HG03469 (cell line): ENCODE measurements at regions not wholly inside any gene's neighbourhood (a gene's known extent, or its start where the extent isn't known, plus 50 kb on each side); places are given as distances from the start of the nearest gene placed in this dataset.

Source experiments
- ATAC-seq: cut with Tn5 transposase; IDR thresholded peaks from one replicate; pipeline ENCODE4 v1.9.1; 2021; ENCODE audit warnings: mild to moderate bottlenecking, moderate library complexity, moderate number of reproducible peaks; ENCODE audit not compliant: unreplicated experiment

DNA sequence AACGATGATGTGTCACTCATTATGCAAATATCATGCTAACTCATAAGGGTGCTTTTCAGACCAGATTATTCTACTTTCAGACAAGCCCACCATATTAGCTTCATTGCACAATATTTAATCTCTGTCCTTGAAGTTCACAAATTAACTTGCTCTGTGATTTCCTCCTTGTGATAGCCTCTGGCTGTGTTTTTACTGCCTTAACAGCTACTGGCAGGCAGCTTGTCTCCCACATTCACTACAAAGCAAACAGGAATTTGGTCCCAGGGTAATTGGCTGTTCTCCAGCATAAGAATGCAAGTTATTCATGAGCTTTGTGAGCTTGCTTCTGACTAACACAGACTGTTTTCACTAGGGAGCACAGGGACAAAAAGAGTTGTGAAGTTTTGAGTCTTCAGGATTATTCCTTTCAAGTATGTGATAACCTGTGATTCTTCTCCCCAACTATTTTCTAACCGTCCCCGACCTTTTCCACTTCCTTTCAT is 87.9 kb upstream of the HMCN1 start:
- ATAC-seq, result no peak

DNA sequence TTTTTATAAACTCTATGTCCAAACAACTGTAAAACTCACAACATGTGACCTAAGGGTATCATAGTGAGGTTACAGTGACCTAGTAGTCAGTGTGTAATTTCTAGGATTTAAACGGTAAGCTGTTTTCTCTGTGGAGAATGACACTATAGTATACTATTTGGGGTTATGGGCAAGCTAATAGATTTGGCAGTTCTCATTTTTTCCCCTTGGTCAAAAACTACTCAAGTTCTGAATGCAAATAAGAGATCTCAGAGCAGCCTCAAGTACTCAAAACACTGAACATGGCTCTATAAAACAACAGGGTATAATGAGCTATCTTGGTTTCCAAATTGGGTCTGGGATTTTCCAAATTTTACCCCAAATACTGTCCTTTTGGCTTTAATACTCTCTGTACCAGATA is 88.5 kb upstream of the HMCN1 start:
- no peak for ATAC-seq

DNA sequence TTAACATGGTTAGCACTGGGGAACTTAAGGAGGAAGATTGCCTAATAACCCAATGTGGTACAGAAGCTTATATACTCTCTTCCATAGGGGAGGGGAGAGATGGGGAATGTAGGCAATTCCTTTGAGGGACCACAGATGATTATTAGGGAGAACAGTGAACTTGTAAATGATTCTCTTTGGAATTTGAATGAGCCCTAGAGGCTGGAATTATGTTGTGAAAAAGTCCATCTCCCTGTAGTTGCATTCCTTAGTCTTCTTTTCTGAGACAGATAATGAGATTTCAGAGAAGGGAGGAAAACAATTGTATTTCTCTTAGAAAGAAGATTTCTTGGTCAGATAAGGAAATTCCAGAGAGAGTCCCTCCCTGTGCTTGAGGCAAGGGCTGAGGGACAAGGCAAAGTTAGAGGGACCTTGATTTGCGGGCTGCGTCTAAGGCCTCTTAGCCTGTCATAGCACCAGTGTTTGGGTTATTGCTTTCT is 89.0 kb upstream of the HMCN1 start:
- no peak for ATAC-seq

DNA sequence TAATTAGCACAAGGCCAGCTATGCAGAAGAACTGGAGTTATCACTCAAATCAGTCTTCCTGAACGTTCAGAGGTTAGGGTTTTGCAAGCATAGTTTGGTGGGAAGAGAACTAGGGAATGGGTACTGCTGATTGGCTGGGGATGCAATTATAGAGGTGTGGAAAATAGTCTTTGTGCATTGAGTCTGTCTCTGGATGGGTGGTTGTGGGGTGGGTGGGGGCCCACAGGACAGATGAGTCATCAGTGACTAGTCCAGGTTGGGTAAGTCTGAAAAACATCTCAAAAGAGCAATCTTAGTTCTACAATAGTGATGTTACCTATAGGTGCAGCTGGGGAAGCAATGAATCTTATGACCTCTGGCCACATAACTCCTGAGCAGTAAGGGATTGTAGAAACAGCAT is 89.7 kb upstream of the HMCN1 start:
- ATAC-seq, result no peak

DNA sequence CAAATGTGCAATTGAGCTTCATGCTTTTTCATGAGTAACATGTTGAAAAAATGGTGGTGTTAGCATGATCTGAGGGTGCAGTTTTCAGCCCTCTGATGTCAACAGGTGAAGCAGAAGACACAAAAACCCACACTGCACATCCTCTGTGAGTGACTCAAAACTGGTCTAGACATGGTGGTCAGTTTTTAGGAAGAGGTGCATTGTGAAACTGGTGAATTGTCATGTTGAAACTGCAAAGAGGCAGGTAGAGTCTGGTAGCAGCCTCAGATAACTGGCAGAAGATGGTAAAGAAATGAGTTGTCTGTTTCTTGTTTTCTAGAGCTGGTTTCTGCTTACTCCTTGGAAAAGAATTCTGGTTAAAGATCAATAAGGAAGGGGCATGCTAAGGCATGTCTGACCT is 97.3 kb upstream of the HMCN1 start:
- peak; percentile 100 for ATAC-seq

- no peak for ATAC-seq
These were observed 99.5 kb upstream of the HMCN1 start for GRCh38 chr1:185634704-185635103.

- no peak for ATAC-seq
These were observed 101.3 kb upstream of the HMCN1 start for GRCh38 chr1:185632659-185633423.

DNA sequence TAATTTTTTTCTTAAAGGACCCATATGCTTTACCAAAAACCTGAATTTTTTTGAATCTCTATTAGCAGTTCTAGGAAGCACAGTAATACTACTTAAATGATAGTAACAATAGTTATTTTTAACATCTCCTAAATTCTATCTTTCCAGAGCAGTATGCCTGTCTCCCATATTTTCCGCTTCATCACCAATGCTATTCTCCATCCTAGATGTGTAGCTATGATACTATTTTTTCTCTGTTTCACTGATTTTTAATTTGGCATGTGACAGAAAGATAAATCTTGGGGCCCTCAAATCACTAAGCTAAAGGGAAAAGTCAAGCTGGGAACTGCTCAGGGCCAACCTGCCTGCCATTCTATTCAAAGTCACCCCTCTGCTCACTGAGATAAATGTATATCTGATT is 102.3 kb upstream of the HMCN1 start:
- no peak for ATAC-seq

GRCh38 chr1:185627761-185628501 is 106.3 kb upstream of the HMCN1 start:
- ATAC-seq, result no peak

DNA sequence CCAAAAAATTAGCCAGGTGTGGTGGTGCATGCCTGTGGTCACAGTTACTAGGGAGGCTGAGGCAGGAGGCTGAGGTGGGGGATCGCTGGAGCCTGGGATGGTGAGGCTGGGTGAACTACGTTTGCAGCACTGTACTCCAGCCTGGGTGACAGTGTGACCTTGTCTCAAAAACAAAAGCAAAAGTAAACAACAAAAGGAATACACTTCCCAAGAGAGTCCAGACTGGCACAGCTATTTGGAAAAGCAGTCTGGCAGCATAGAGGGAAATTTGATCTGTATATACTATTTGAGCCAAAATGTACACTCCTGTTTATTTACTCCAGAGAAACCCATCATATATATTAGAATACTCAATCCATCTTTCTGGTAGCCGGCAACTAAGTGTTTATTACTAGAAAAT is 107.0 kb upstream of the HMCN1 start:
- ATAC-seq, result no peak

GRCh38 chr1:185626344-185626743 is 107.8 kb upstream of the HMCN1 start:
- no peak for ATAC-seq

- no peak for ATAC-seq
These were observed 123.2 kb upstream of the HMCN1 start for GRCh38 chr1:185610954-185611353.

DNA sequence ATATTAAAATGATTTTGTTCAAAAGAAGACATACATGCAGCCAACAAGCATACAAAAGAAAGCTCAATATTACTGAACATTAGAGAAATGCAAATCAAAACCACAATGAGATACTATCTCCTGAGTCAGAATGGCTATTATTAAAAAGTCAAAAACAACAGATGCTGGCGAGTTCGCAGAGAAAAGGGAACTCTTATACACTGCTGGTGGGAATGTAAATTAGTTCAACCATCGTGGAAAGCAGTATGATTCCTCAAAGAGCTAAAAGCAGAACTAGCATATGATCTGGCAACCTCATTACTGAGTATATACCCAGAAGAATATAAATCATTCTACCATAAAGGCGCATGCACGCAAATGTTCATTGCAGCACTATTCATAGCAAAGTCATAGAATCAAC is 126.0 kb upstream of the HMCN1 start:
- peak; percentile 78 for ATAC-seq

DNA sequence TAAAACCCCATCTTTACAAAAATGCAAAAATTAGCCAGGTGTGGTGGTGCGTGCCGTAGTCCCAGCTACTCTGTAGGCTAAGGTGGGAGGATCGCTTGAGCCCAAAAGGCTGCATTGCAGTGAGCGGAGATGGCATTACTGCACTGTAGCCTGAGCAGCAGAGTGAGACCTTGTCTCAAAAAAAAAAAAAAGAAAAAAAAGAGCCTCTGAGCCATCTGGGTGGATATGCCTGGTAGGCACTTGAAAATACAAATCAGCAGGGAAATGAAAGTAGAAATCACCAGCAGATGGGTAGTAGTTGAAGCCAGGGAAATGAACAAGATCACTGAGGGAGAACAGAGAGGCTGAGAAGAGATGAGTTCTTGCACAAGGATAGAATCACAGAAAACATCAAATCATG is 131.0 kb upstream of the HMCN1 start:
- ATAC-seq, result peak; percentile 48

DNA sequence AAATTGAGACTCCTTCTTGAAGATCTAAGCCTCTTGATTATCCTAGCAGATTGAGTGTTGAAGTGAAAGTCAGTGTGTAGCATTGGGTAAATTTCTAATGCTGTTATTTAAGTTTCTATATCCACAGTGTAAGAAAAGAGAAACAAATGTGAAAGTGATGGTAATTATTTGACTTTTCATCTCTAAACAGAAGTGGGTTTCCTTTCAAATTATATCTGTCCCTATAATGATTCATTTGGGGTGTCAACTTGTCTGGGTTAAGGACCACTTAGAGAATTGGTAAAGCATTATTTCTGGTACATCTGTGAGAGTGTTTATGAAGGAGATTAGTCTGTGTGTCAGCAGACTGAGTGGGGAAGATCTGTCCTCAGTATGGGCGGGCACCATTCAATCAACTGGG is 133.0 kb upstream of the HMCN1 start:
- ATAC-seq, result peak; percentile 39

GRCh38 chr1:185600641-185601040 is 133.6 kb upstream of the HMCN1 start:
- no peak for ATAC-seq

- no peak for ATAC-seq
These were observed 135.9 kb upstream of the HMCN1 start for GRCh38 chr1:185598332-185598731.

DNA sequence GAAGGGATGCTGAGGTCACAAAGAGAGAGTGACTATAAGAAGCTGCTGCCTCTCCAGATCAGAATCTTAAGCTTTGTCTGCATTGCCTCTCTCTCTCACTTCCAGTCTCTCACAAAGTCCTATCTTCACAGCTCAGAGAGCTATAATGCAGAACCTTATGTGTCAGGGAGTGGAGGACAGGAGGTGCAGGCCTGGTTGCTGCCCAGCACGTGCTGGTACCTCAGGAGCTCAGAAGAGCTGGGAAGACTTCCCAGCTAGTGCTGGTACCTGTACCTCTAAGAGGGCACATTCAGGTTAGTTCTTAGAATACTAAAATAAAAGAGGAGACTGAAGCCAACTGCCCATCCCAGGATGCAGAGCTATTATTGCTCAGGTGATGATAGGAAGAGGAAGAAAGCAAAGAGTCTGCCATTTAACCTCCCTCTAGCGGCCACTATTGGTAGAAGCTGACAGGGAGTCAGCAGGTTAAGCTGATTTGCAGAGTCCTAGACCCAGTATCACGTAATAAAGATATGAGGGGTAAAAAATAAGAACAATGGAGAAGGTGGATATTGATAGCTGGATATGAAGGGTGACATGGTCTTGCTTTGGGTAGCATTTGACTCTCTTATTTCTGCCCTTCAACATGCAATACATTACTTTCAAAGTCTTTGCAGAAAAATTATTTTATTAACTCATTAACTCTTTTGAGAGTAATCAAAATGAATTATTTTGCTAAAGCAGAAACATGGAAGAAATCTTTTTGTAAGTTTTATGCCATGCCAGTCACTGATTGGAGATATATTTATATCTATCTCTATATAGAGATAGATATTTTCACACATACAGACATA is 138.1 kb upstream of the HMCN1 start:
- ATAC-seq, result no peak

GRCh38 chr1:185594786-185595410 is 139.3 kb upstream of the HMCN1 start:
- ATAC-seq, result no peak

DNA sequence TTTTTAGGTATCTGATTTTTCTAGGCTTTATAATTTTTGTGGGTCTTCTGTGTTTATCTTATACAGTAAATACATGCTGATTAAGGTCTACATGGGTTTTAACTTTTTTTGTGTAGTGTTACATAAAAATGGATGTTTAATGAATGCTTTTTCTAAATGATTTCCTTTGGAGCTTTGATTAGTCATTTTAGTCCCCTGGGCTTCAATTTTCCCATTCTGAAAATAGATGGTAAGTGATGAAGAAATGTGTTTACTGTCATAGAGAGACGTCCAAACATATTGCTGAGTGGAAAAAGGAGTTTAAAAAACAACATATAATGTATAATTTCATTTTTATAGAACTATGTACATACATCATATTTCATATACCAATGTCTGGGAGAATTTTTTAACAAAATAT is 140.9 kb upstream of the HMCN1 start:
- ATAC-seq, result no peak

DNA sequence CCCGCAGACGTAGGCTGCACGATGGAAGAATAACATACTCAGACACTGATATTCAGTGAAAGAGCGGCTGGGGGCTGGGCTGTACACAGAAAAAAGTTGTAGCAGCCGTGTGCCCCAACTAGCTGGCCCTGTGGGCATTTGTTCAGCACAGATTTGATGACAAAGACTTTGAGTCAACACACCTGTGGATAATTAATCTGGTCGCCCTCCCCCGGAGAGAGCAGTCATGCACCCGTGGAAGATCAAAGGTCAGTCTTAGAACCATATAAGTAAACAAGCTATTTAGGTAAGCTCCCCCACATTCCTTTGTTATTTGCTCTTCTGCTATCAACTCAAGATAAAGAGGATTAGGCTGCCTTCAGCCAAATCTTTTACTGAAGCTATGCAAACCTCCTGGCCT is 148.4 kb upstream of the HMCN1 start:
- no peak for ATAC-seq
